ENCODE measurements at regions not wholly inside any gene's neighbourhood (a gene's known extent, or its start where the extent isn't known, plus 50 kb on each side); places are given as distances from the start of the nearest gene placed in this dataset.

GRCh38 chr10:108850138-108850854, 1073.0 kb downstream of the XPNPEP1 start:
- TF ChIP-seq CTCF (IDR thresholded peaks at IDR 0.05): no peak
- TF ChIP-seq POLR2A (IDR thresholded peaks at IDR 0.05): no peak
